ENCODE measurements at regions not wholly inside any gene's neighbourhood (a gene's known extent, or its start where the extent isn't known, plus 50 kb on each side); places are given as distances from the start of the nearest gene placed in this dataset.

DNA sequence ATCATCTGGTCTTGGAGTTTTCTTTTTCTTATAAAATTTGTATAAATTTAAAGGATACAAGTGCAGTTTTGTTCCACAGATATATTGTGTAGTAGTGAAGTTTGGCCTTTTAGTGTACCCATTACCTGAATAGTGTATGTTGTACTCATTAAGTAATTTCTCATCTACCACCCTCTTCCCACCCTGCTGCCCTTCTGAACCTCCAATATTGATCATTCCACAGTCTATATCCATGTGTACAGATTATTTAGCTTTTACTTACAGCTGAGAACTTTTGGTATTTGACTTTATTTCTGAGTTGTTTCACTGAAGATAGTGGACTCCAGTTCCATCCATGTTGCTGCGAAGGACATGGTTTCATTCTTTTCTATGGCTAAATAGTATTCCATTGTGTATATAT is 63.1 kb upstream of the NR3C1 start:
- no peaks in the 10 kb centered on the region for H3K27me3 Mint-ChIP-seq
- no peaks in the 10 kb centered on the region for H3K36me3 Mint-ChIP-seq (ENCODE audit: insufficient read depth)
- peaks cover 4% of the 10 kb centered on the region for H3K9me3 Mint-ChIP-seq (ENCODE audit: low read depth)
- TF ChIP-seq, protein P1, sequence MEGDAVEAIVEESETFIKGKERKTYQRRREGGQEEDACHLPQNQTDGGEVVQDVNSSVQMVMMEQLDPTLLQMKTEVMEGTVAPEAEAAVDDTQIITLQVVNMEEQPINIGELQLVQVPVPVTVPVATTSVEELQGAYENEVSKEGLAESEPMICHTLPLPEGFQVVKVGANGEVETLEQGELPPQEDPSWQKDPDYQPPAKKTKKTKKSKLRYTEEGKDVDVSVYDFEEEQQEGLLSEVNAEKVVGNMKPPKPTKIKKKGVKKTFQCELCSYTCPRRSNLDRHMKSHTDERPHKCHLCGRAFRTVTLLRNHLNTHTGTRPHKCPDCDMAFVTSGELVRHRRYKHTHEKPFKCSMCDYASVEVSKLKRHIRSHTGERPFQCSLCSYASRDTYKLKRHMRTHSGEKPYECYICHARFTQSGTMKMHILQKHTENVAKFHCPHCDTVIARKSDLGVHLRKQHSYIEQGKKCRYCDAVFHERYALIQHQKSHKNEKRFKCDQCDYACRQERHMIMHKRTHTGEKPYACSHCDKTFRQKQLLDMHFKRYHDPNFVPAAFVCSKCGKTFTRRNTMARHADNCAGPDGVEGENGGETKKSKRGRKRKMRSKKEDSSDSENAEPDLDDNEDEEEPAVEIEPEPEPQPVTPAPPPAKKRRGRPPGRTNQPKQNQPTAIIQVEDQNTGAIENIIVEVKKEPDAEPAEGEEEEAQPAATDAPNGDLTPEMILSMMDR (IDR thresholded peaks at IDR 0.05; ENCODE audit: unreplicated experiment), result no peak
- no peak overlapping the region for H3K4me3 Mint-ChIP-seq (ENCODE audit: low read depth)
- H3K4me1 Mint-ChIP-seq (ENCODE audit: low read depth), result no peaks in the 10 kb centered on the region
- no peak for DNase-seq (ENCODE audit: low spot score, unreplicated experiment)
- no peak overlapping the region for H3K27ac Mint-ChIP-seq

DNA sequence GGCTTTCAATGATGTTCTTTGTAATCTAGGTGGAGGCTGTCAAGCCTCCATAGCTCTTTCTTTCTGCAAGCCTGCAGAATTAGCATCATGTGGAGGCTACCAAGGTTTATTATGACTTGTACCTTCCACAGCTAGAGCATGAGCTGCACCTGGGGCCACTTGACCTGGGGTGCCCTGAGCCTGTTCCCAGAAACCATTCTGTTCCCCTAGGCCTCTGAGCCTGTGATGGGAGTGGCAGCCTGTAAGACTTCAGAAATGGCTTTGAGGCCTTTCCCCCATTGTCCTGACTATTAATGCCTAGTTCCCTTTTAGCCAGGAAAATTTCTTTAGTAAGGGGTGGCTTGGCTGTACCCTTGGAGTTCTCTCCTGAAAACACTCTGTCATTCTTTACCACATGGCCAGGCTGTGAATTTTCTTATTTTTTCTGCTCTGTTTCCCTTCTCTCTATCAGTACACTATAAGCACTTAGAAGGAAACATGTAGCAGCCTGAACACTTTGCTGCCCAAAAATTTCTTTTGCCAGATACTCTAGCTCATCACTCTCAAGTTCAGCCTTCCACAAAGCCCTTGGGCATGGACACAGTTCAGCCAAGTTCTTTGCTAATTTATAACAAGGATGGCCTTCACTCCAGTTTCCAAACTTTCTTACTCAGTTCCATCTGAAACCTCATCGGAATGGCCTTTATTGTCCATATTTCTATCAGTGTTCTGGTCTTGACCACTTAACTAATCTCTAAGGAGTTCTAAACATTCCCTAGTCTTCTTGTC is 61.4 kb upstream of the NR3C1 start:
- TF ChIP-seq, protein P1 (IDR thresholded peaks at IDR 0.05; ENCODE audit: unreplicated experiment), result no peak
- H3K27me3 Mint-ChIP-seq, result no peaks in the 10 kb centered on the region
- no peak for DNase-seq (ENCODE audit: low spot score, unreplicated experiment)
- no peak overlapping the region for H3K27ac Mint-ChIP-seq
- H3K4me3 Mint-ChIP-seq (ENCODE audit: low read depth), result no peak overlapping the region
- no peaks in the 10 kb centered on the region for H3K36me3 Mint-ChIP-seq (ENCODE audit: insufficient read depth)
- peaks cover 4% of the 10 kb centered on the region for H3K9me3 Mint-ChIP-seq (ENCODE audit: low read depth)
- H3K4me1 Mint-ChIP-seq (ENCODE audit: low read depth), result no peaks in the 10 kb centered on the region

DNA sequence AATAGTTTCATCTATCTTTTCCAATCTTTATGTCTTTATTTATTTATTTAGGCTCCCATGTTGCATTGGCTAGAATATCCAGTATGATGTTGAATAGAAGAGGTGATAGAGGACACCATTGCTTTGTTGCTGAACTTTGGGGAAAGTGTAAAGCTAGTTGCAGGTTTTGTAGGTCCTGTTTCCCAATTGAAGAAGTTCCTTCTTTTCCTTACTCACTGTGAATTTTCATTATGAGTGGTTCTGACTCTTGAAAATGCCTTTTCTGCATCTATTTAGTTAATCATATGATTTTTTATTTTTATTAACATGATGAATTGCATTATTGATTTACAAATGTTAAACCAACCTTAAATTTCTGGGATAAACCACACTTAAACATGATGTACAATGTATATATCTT is 58.9 kb upstream of the NR3C1 start:
- H3K9me3 Mint-ChIP-seq (ENCODE audit: low read depth), result peaks cover 4% of the 10 kb centered on the region
- H3K4me3 Mint-ChIP-seq (ENCODE audit: low read depth), result no peak overlapping the region
- no peaks in the 10 kb centered on the region for H3K36me3 Mint-ChIP-seq (ENCODE audit: insufficient read depth)
- H3K27me3 Mint-ChIP-seq, result no peaks in the 10 kb centered on the region
- no peak for DNase-seq (ENCODE audit: low spot score, unreplicated experiment)
- no peak overlapping the region for H3K27ac Mint-ChIP-seq
- TF ChIP-seq, protein P1 (IDR thresholded peaks at IDR 0.05; ENCODE audit: unreplicated experiment), result no peak
- no peaks in the 10 kb centered on the region for H3K4me1 Mint-ChIP-seq (ENCODE audit: low read depth)

DNA sequence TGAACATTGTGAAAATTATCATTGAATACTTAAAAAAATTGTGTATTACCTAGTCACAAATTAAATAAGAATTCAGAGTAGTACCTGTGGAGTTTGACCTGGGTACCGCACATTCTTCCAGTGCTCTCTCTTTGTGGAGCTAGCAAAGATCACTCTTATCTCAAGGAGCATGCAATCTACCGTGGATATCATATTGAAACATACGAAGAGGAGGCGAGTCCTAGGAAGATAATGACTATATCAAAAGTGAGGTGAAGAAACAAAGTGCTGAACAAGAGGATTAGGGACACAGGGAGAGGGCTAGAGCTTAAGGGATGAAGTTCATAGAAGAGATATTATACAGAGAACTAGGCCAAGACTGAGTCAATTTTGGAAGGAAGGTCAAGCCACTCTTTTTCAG is 55.9 kb upstream of the NR3C1 start:
- no peak for DNase-seq (ENCODE audit: low spot score, unreplicated experiment)
- no peaks in the 10 kb centered on the region for H3K4me1 Mint-ChIP-seq (ENCODE audit: low read depth)
- H3K4me3 Mint-ChIP-seq (ENCODE audit: low read depth), result no peak overlapping the region
- peaks cover 4% of the 10 kb centered on the region for H3K9me3 Mint-ChIP-seq (ENCODE audit: low read depth)
- TF ChIP-seq, protein P1 (IDR thresholded peaks at IDR 0.05; ENCODE audit: unreplicated experiment), result no peak
- H3K27ac Mint-ChIP-seq, result no peak overlapping the region
- no peaks in the 10 kb centered on the region for H3K27me3 Mint-ChIP-seq
- no peaks in the 10 kb centered on the region for H3K36me3 Mint-ChIP-seq (ENCODE audit: insufficient read depth)

DNA sequence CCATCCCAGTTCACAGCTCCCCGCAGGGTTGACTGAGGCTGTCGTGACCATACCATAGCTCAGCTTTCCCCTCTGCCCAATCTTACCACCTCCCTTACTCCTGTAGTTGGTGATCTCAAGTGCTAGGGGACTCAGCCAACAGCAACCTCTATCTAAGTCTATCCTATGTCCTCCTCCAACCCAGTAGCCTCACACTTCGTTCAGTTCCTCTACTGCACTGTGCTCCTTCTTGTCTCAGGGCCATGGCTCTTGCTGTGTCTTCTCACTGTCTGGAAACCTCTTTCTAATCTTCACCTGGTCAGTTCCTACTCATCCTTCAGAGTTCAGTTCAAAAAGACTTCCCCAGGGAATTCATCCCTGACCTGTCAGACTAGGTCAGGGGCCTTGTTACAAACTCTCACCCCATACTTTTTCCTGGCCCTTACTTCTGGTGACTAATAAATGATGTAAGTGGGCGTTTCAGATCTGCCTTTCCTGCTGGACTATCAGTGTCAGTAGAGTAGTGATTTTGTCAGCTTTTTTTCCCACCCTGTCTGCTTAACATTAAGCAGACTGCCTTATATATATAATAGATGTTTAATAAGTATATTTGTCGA is 53.6 kb upstream of the NR3C1 start:
- Mint-ChIP-seq H3K27ac (no peak overlapping the region), H3K4me1 (ENCODE audit: low read depth) (no peaks in the 10 kb centered on the region), H3K27me3 (no peaks in the 10 kb centered on the region), H3K36me3 (ENCODE audit: insufficient read depth) (no peaks in the 10 kb centered on the region), H3K4me3 (ENCODE audit: low read depth) (no peak overlapping the region), H3K9me3 (ENCODE audit: low read depth) (no peaks in the 10 kb centered on the region)
- TF ChIP-seq, protein P1 (IDR thresholded peaks at IDR 0.05; ENCODE audit: unreplicated experiment), result no peak
- no peak for DNase-seq (ENCODE audit: low spot score, unreplicated experiment)

Data from progenitor cell of endocrine pancreas (in vitro differentiated cells).